OCI-LY7 (cell line): ENCODE measurements at regions not wholly inside any gene's neighbourhood (a gene's known extent, or its start where the extent isn't known, plus 50 kb on each side); places are given as distances from the start of the nearest gene placed in this dataset.

Experiments used
- BruUV-seq: library from RNA; stranded (reverse); fragments of 400-500 nt; replicated peaks from 2 replicates; lab custom pipeline; 2021; lab: Mats Ljungman, UMichigan
- CTCF ChIA-PET: fragments of 300-600 bp; sonication (Branson Sonifier 250); formaldehyde crosslinking; loops from one replicate; lab custom pipeline; 2022; ENCODE audit warnings: antibody characterized with exemption; ENCODE audit not compliant: unreplicated experiment; lab: Charles Lee
- POLR2A ChIA-PET: fragments of 300-600 bp; sonication (Branson Sonifier 250); formaldehyde crosslinking; loops from one replicate; lab custom pipeline; 2022; ENCODE audit warnings: antibody characterized with exemption; lab: Charles Lee
- DNase-seq: peaks from one replicate; pipeline ENCODE4 v3.0.0-alpha.2; 2015; ENCODE audit warnings: low spot score
- H2AFZ ChIP-seq: fragments of 200-600 bp; sonication (generic), shearing (Covaris generic); 2 replicates; pipeline ENCODE4 v1.6.1; 2014; ENCODE audit warnings: mild to moderate bottlenecking, antibody characterized with exemption, low read length, moderate library complexity
- H3K27ac ChIP-seq: fragments of 200-600 bp; sonication (generic); 2 replicates; pipeline ENCODE4 v1.5.1; 2014; ENCODE audit warnings: mixed run types, low read depth, mild to moderate bottlenecking, moderate library complexity, low read length, inconsistent platforms; ENCODE audit not compliant: poor library complexity, severe bottlenecking
- H3K36me3 ChIP-seq: fragments of 200-600 bp; sonication (generic); 2 replicates; pipeline ENCODE4 v1.6.1; 2014; ENCODE audit warnings: mild to moderate bottlenecking, antibody characterized with exemption, low read length, moderate library complexity, mixed read lengths; ENCODE audit not compliant: insufficient read depth
- H3K4me1 ChIP-seq: fragments of 200-600 bp; sonication (generic); 2 replicates; pipeline ENCODE4 v1.5.1; 2014; ENCODE audit warnings: mild to moderate bottlenecking, low read length; ENCODE audit not compliant: insufficient read depth, poor library complexity, severe bottlenecking
- H3K4me2 ChIP-seq: fragments of 200-600 bp; sonication (generic); 2 replicates; pipeline ENCODE4 v1.6.1; 2014; ENCODE audit warnings: mild to moderate bottlenecking, low read length
- H3K4me3 ChIP-seq: fragments of 200-600 bp; sonication (generic); 2 replicates; pipeline ENCODE4 v1.5.1; 2014; ENCODE audit warnings: mild to moderate bottlenecking, low read depth, low read length; ENCODE audit not compliant: poor library complexity, severe bottlenecking
- H3K79me2 ChIP-seq: fragments of 200-600 bp; sonication (generic); 2 replicates; pipeline ENCODE4 v1.6.1; 2016; ENCODE audit warnings: low read depth, mild to moderate bottlenecking, low read length, moderate library complexity, mixed read lengths; ENCODE audit not compliant: insufficient read depth
- H3K9me2 ChIP-seq: fragments of 200-600 bp; sonication (generic); 2 replicates; pipeline ENCODE4 v1.6.1; 2016; ENCODE audit warnings: mild to moderate bottlenecking, low read length, mixed read lengths; ENCODE audit not compliant: insufficient read depth
- H3K9me3 ChIP-seq: fragments of 200-600 bp; sonication (generic); 2 replicates; pipeline ENCODE4 v1.6.1; 2014; ENCODE audit warnings: mild to moderate bottlenecking, mixed run types, low read length, mixed read lengths
- H4K20me1 ChIP-seq: fragments of 200-600 bp; sonication (generic); 2 replicates; pipeline ENCODE4 v1.6.1; 2014; ENCODE audit warnings: mild to moderate bottlenecking, antibody characterized with exemption, low read length, moderate library complexity, mixed read lengths; ENCODE audit not compliant: insufficient read depth
- EZH2phosphoT487 ChIP-seq: fragments of 200-600 bp; sonication (generic); IDR thresholded peaks from 2 replicates; pipeline ENCODE4 v1.6.1; 2018; ENCODE audit warnings: low read depth, borderline replicate concordance, mild to moderate bottlenecking, mixed run types, antibody characterized with exemption, low read length, moderate library complexity, mixed read lengths
- intact Hi-C: fragments of 100-400 bp; cut with micrococcal nuclease; formaldehyde crosslinking; loops from one replicate; pipeline ENCODE4 v1.10.0; 2022; ENCODE audit not compliant: unreplicated experiment
- TF ChIP-seq, protein P1 (sequence below): fragments of 200-600 bp; sonication (generic); conservative IDR thresholded peaks from 2 replicates; pipeline ENCODE4 v1.5.1; 2014; ENCODE audit warnings: mild to moderate bottlenecking, antibody characterized with exemption, low read length, moderate library complexity, mixed read lengths

DNA sequence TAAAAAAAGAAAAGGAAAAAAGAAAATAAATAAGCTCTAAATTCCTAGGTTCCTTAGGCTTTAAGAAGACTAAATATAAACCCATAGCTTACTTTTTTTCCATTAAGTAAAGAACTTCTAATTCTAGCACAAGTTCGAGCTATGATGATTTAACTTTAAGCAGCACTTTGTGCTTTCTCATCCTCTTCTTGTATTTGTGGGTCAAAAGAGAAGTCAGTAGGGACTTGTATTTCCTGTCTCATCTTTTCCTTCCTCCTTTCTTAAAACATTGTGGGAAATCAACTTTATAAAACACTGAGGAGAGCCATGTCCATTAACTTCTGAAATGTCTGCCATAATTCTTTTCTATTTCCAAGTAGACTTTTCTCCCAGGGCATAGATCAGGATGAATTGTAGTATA lies 637.7 kb upstream of the CITED2 start:
- H3K36me3 ChIP-seq, result no peaks in the 10 kb centered on the region
- H3K4me2 ChIP-seq, result no peak overlapping the region
- intact Hi-C loops, result no loop called here
- no peaks in the 10 kb centered on the region for H3K4me1 ChIP-seq
- H2AFZ ChIP-seq, result no peak overlapping the region
- H4K20me1 ChIP-seq, result no peaks in the 10 kb centered on the region
- no peak overlapping the region for H3K4me3 ChIP-seq
- no peaks in the 10 kb centered on the region for H3K9me2 ChIP-seq
- H3K79me2 ChIP-seq, result no peaks in the 10 kb centered on the region
- CTCF ChIA-PET, result no interaction called here
- H3K27ac ChIP-seq, result no peak overlapping the region
- POLR2A ChIA-PET, result interaction anchor here (0.6 to 0.8 kb wide), 2 partner anchors 149 to 1815 kb away, joined by 3 to 6 read pairs; no protein-coding TSS in a partner anchor
- no peaks in the 10 kb centered on the region for H3K9me3 ChIP-seq
- TF ChIP-seq EZH2phosphoT487, result no peak
- TF ChIP-seq, protein P1, sequence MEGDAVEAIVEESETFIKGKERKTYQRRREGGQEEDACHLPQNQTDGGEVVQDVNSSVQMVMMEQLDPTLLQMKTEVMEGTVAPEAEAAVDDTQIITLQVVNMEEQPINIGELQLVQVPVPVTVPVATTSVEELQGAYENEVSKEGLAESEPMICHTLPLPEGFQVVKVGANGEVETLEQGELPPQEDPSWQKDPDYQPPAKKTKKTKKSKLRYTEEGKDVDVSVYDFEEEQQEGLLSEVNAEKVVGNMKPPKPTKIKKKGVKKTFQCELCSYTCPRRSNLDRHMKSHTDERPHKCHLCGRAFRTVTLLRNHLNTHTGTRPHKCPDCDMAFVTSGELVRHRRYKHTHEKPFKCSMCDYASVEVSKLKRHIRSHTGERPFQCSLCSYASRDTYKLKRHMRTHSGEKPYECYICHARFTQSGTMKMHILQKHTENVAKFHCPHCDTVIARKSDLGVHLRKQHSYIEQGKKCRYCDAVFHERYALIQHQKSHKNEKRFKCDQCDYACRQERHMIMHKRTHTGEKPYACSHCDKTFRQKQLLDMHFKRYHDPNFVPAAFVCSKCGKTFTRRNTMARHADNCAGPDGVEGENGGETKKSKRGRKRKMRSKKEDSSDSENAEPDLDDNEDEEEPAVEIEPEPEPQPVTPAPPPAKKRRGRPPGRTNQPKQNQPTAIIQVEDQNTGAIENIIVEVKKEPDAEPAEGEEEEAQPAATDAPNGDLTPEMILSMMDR, result no peak
- DNase-seq, result no peak
- no TSS peak for BruUV-seq

DNA sequence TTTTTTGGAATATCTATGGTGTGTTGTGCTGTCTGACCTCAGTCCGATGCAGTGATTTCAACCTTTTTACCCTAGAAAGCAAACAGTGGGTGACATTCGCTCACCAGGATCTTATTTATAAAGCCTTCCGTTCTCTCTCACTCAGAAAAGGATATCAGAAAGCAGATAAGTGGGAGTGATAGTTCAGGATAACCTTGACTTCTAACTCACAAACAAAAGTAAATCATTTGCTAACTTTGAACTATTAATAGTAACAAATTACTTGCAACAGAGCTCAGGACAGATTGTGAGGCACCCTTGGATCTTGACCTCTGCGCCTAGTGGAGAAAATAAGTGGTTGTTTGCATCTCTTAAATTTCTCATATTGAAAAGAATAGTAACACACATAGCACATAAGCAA lies 637.1 kb upstream of the CITED2 start:
- Histone ChIP-seq H3K9me3 (no peaks in the 10 kb centered on the region), H3K36me3 (no peaks in the 10 kb centered on the region), H3K9me2 (no peaks in the 10 kb centered on the region), H3K4me2 (no peak overlapping the region), H3K4me1 (no peaks in the 10 kb centered on the region), H3K27ac (no peak overlapping the region), H2AFZ (no peak overlapping the region), H3K4me3 (no peak overlapping the region), H3K79me2 (no peaks in the 10 kb centered on the region), H4K20me1 (no peaks in the 10 kb centered on the region)
- POLR2A ChIA-PET, result interaction anchor here (0.8 kb wide), 1 partner anchor 1814 kb away, joined by 3 read pairs; no protein-coding TSS in a partner anchor
- CTCF ChIA-PET, result no interaction called here
- no TSS peak for BruUV-seq
- no peak for TF ChIP-seq EZH2phosphoT487
- TF ChIP-seq, protein P1, result no peak
- intact Hi-C loops, result no loop called here
- DNase-seq, result no peak

DNA sequence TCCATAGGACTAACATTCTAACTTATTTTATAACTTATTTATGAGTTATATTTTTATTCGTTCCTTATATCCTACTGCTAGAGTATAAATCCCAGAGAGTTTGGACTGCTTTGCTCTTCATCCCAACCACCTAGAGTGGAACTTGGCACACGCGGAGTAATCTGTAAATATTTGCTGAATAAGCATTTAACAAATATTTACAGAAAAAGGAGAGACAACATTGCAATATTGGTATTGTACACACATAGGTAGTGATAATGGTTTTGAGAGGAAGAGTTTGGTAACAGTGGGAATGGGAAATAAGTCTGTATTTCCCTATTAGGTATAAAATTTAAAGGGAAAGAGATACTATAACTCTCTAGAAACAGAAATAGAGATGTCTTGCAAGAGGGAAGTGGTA lies 634.8 kb upstream of the CITED2 start:
- H2AFZ ChIP-seq, result no peak overlapping the region
- no peak overlapping the region for H3K4me2 ChIP-seq
- BruUV-seq, result no TSS peak
- ChIA-PET CTCF (no interaction called here), POLR2A (no interaction called here)
- no peaks in the 10 kb centered on the region for H3K9me3 ChIP-seq
- H3K4me1 ChIP-seq, result no peaks in the 10 kb centered on the region
- no peak overlapping the region for H3K27ac ChIP-seq
- no peak overlapping the region for H3K4me3 ChIP-seq
- DNase-seq, result no peak
- intact Hi-C loops, result no loop called here
- no peaks in the 10 kb centered on the region for H4K20me1 ChIP-seq
- no peak for TF ChIP-seq EZH2phosphoT487
- TF ChIP-seq, protein P1, result no peak
- H3K9me2 ChIP-seq, result no peaks in the 10 kb centered on the region
- no peaks in the 10 kb centered on the region for H3K79me2 ChIP-seq
- no peaks in the 10 kb centered on the region for H3K36me3 ChIP-seq
